ENCODE measurements at regions not wholly inside any gene's neighbourhood (a gene's known extent, or its start where the extent isn't known, plus 50 kb on each side); places are given as distances from the start of the nearest gene placed in this dataset.

DNA sequence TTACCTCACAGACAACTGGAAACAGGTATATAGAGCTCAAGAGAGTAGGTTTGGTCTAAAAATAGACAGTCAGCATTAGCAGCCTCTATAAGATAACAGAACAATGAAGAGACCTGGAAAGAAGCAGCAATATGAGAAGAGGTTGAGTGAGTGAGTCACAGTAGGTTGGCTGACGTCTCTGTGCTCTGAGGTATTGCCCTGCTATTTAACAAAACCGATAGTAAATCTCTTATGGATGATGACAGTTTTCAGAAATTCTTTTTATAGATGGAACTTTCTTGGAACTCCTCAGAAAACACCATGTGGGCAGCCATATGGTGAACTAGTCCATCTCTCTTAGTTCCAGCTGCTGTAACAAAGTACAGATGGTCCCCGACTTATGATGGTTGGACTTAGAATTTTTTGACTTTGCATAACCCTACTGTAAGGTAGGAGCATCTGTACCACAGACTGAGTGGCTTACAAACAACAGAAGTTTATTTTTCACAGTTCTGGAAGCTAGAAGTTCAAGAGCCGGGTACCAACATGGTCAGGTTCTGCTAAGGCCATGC lies 123.5 kb downstream of the MBD2 start:
- intact Hi-C loops (cut with DNase I): no loop called here
- DNase-seq: no peak
- no peak for ATAC-seq

DNA sequence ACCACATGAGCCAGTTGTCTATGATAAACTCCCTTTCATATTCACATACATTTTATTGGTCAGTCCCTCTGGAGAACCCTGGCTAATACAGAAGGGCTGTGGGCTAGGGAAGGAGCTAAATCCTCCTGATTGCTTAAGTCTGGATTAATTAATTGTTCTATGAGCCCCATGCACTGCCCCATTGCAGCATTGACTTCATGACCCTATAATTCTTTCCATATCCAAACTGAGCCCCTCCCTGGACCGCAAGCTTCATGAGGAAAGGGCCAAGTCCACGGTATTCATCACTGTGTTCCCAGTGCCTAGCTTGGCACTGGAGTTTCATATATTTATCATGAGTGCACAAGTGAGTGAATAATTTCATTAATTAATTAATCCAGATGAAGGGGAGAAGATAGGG lies 124.0 kb downstream of the MBD2 start:
- DNase-seq (no peak), ATAC-seq (no peak)
- intact Hi-C loops (cut with DNase I): no loop called here

DNA sequence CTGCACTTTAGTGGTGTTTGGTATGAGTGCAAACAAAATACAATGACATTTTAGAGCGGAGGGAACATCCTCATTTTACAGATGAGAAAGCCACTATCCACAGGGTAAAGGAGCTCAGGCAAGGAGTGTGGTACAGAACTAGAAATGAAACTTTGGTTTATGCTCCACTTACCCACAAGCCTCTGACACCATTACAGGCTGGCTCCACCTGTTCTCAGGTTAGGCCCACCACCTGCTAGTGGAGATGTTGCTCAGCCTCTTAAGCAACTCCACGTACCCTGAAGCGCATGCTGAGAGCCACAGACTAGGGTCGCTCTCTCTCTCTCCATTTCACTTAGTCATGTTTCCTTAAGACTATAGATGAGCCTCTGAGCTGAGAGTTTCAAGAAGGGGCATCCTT lies 130.0 kb downstream of the MBD2 start:
- no peak for ATAC-seq
- intact Hi-C loops (cut with DNase I): no loop called here
- DNase-seq: no peak

DNA sequence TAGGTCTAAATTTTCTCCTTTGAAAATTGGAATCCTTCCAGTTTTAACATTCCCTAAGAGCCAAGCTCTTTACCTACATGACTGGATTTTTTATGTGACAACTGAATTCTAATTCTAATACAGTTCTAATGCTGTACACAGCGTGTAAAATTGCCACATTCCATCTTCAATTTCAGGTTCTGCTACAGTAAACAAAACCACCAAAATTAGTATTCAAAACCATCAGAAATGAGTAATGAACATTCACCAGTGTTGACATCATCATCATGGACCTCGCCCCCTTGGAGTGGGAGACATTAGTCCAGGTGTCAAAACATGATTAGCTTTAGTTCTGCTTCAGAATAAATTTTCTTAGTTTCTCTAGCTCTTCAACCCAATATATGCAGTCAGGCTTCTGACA lies 133.6 kb downstream of the MBD2 start:
- DNase-seq (no peak), ATAC-seq (peak in 1 of 2 donors; percentile 49)
- intact Hi-C loops (cut with DNase I): no loop called here

DNA sequence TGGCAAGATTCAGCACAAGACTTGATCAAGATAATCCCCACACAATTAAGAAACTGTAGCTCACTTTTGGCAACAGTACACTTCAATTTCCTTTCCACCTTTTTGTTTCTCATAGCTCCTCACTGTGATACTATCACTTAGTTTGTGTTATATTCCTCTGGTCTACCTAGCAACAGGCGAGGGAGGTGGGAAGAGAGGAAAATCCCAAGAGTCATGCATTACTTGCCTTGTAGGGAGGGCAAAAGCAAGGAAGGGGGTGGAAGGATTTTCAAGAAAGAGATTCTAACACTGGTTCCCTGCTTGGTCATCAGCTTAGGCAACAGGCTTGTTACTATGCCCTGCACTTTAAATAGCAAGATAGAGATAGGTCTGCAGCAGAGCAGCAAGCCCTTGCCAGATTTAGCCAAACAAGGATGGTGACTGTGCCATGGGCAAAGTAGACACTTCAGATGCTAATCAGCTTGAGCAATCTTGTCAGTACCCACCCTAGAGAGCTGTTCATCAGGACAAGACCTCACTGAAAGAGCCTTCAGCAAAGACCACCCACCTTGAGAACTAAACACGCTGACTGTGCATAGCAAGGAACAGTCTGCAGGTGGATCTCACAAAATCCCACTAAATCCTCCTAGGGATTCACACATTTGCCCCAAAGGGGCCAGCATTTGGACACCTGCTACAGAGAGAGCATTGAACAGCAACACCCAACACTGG lies 134.6 kb downstream of the MBD2 start:
- peak in 1 of 2 donors; percentile 56 for ATAC-seq
- intact Hi-C loops (cut with DNase I): no loop called here
- DNase-seq: no peak

DNA sequence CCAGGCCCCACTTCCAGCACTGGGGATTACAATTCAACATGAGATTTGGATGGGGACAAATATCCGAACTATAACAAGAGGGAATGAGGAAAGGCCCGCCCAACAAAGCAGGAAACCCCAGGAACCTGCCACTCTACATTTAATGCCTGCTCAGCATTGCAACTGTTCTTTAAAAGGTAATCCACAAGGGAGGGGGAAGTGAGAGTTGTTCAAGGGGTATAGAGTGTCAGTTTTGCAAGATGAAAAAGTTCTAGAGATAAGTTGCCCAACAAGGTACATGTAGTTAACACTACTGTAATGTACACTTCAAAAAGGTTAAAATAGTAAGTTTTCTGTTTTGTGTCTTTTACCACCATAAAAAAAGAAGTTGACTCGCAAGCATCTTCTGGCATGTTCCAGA lies 137.6 kb downstream of the MBD2 start:
- intact Hi-C loops (cut with DNase I): no loop called here
- DNase-seq: no peak

DNA sequence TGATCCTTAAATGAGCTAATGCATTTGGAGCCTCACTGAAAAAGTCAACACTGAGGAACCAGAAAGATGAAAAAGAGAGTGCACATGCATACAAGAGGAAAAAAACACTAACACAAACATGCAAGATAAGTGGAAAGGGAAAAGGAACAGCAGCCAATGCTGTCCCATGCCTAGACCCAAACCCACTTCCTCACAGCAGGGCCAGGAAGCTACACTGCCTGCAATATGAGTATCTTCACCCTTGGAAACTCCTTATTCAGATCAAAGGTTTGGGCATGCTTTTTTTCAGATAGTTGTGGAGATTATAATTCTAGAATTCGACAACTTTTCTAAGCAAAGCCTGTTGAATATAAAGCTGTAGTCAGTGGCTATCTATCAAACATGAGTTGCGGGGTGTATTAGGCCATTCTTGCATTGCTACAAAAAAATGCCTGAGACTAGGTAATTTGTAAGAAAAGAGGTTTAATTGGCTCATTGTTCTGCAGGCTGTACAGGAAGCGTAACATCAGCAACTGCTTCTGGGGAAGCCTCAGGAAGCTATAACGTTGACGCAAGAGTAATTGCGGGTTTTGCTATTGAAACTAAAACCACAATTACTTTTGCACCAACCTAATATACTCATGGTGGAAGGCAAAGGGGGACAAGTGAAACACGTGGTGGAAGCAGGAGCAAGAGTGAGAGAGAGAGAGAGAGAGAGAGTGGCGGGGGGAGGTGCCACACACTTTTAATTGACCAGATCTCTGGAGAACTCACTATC lies 138.2 kb downstream of the MBD2 start:
- ATAC-seq (no peak), DNase-seq (no peak)
- intact Hi-C loops (cut with DNase I): no loop called here

More for the DNA sequence above, 137.6 kb downstream of the MBD2 start:
- no peak for ATAC-seq

DNA sequence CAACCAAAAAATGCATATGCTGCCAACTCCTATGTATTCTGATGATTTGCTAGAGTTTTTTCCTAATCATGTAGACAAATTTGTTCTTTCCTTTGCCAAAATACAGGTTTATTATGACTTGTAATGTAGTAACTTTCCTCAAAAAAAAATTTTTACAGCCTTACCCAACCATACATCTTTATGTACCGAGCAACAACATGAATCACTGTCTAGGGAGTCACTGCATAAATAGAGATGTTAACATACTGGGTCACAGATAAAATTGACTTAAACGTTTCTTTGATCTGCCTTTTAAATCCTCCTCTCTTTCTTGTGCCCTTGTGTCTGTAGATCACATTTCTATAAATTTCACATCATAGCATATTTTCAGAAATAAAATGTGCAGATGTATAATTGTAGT lies 143.6 kb downstream of the MBD2 start:
- ATAC-seq: no peak
- intact Hi-C loops (cut with DNase I): no loop called here

DNA sequence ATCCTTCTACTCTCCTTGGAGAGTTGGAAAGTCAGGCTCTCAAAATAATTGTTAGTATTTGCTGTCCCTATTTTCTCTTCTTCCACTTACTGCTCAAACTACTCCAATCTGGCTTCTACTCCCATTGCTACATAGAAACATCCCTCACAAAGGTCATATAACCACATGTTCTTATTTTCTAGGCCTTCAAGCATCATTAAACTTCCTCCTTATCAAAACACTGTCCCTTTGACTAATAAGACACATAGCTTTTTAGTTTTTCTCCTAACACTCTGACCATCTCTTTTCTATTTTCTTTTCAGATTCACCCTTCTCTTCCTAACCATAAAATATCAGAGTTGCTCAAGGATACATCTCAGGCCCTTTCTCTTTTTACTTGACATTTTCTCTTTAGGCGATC lies 148.3 kb downstream of the MBD2 start:
- DNase-seq (no peak), ATAC-seq (no peak)
- intact Hi-C loops (cut with DNase I): no loop called here

More for the DNA sequence above, 143.6 kb downstream of the MBD2 start:
- DNase-seq: no peak

DNA sequence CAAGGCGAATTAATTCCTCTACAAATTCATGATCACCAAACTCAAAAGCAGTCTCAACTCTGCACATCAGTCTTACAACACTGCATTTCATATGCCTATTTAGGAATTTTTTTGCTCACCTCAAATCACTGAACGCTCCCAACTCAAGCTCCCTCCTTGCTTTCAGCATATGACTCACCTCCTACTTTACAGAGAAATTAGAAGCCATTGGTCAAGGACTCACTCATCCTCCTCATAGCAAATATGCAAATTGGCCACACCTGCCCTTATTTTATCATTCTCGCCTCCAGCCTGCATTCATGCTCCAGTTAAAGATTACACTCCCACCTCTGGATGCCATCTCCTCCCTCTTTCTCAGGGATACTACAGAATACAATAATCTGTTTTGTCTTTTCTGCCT lies 148.8 kb downstream of the MBD2 start:
- DNase-seq (no peak), ATAC-seq (peak in 1 of 2 donors; percentile 35)
- intact Hi-C loops (cut with DNase I): no loop called here

DNA sequence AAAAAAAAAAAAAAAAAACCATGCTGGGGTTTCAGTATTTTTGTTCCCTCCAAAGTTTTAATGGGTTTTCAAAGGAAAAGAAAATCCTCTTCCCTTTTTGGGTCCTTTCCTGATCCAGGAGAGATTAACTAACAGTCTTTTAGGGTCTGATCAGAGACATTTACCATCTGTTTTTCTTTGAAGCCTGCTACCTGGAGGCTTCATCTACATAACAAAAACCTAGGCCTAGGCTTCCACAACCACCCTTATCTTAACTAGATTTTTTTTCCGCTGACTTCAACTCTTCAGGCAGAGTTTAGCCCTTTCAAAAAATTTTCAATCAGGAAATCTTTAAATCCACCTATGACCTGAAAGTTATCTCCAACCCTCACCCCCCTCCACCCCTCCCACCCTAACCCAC lies 154.7 kb downstream of the MBD2 start:
- ATAC-seq (no peak), DNase-seq (no peak)
- intact Hi-C loops (cut with DNase I): no loop called here

DNA sequence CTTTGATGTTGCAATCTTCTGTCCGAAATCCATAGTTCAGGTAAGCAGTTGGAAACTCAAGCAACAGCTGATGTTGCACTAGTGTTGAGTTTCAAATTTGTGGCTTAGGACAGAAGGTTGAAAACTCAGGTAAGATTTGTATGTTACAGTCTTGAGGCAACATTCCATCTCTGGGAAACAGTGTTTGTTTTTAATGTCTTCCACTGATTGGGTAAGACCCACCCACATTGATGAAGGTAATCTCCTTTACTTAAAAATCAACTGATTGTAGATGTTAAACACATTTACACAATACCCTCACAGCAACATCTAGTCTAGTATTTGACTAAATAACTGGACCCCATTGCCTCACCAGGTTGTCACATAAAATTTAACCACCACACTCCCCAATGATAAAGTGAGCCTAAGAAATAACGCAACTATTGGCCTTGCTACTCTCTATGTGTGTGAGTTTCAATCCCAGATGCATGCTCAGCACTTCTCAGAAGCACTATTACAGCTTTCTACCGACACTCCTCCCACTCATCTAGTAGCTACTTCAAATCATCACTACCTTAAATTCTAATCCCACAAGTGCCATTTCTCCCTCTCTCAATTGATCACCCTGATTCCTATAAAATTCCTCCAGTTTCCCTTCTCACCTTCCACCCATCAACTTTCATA lies 164.0 kb downstream of the MBD2 start:
- intact Hi-C loops (cut with DNase I): no loop called here
- ATAC-seq: no peak
- DNase-seq: no peak

DNA sequence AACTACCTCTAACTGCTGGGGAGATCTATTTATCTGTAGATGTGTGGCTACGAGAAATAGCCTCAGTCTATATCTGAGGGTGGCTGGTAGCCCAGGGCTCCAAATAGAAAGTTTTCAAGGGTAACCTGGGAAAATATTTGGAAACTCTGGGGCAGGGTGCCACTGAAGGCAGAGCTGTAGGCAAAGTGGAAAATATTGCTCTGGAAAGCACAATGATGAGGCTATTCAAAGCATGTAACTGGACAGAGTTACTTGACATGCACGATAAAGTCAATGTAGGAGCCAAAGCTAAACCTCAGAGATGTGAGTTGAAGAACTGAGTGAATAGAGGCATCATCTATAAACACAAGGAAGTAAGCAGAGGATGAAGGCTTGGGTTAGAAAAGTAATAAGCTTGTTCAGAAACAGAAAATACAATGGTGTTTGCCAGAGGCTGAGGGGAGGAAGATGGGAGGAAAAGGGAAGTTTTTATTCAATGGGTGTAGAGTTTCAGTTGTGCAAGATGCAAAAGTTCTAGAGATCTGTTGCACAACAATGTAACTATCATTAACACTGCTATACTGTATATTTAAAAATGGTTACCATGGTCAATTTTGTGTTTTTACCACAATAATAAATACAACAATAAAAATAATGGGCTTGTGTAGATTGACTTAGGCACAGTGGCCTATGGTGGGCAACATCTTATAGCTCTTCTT lies 171.6 kb downstream of the MBD2 start:
- no peak for ATAC-seq

DNA sequence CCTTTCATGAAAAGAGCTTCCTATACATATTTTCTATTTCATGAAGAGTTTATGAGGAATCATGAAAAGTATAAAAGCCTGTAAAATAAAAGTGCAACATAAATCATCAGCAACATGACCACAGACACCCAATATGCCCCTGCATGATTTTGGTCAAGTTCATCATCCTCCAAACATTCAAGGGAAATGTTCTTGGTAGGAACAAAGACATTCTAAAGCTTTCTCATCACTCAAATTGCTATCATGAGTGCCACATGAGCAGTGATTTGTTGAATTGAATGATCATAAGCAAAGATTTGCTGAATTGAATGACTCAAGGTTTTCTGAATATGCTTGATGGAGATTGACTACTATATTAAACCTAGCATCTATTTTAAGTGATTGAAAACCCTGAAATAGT lies 172.2 kb downstream of the MBD2 start:
- no peak for DNase-seq
- ATAC-seq: no peak
- intact Hi-C loops (cut with DNase I): no loop called here

More for the DNA sequence above, 171.6 kb downstream of the MBD2 start:
- intact Hi-C loops (cut with DNase I): no loop called here
- no peak for DNase-seq

DNA sequence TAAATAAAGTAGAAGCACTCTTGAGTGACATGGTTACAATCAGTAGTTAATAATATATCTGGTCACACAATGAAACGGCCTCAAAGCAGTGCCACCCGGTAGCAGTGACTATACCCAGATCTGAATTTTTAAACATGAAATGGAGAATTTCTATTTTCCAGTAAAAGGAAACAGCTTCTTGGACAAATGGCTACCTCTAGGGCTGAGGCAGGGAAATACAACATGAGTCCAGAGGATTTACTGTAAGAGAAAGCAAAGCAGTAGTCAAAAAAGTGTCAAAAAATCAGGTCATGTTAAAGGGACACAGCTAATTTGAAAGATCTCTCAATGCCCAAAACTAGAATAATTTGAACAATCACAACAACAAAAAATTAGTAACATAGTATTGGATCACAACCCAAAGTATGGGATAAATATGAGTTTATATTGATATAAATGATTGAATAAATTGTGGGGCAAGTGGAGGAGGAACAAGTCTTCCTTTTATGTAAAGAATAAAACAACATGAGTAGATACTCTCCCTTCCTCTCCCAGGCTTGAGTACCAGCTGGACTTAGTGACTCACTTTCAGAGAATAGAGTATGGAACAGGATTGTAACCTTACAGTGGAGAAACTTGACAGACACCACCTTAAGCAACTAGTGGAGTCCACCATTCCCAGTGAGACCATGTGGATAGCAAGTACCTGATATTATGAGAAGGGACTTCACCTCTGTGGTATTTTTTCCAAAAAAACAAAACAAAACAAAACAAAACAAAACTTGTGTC lies 180.8 kb downstream of the MBD2 start:
- intact Hi-C loops (cut with DNase I): no loop called here
- DNase-seq (no peak), ATAC-seq (no peak)

DNA sequence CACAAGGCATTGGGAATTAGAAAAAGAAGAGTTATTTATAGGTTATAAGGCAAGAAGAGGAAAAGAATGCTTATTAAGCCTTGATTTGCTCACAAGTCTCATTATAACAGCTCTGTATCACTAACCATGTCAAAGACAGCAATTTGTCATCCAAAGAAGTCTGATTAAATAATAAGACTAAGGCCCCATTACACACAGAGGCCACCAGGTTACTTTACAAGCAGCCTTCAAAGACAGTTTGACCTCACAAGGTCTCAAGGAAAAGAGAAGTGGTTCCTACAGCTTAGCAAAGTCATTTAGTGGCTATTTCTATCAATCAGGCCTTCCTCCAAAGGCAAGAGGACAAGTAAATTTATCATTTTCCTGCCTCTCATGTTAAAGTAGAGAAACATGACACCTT lies 188.5 kb downstream of the MBD2 start:
- DNase-seq (no peak), ATAC-seq (no peak)
- intact Hi-C loops (cut with DNase I): no loop called here

DNA sequence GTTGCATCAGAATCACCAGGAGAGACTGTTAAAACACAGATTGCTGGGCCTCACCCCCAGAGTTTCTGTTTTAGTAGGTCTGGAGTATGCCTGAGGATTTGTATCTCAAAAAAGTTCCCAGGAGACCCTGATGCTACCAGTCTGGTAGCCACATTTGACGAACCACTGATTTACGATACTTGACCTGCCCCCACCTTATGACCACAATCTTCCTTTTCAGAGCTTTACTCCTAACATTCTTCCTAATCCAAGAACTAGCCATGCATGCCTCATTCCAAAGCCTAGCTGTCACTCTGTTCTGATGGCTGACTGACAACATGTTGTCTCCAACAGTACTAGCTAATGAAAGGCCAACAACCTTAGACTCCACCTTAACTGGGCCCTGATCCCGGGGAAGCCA lies 191.4 kb downstream of the MBD2 start:
- DNase-seq (no peak), ATAC-seq (no peak)
- intact Hi-C loops (cut with DNase I): no loop called here

DNA sequence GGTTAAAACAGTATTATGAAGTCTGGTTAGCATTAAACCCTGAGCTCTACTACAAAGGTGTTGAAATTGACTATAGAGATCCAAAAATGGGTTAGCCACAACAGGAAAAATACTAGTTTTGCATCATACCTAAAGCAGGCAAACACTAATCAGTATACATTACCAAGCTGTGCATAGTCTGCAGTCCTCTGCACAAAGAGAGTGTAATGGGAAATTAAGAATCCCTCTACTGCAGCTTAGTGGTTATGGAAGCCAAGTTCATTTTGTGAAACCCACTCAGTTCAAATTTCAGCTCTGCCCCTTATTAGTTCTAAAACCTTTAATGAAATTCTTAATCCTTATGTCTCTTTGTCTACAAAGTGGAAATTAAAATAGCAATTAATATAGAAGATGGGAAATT lies 192.1 kb downstream of the MBD2 start:
- ATAC-seq (no peak), DNase-seq (no peak)
- intact Hi-C loops (cut with DNase I): no loop called here

DNA sequence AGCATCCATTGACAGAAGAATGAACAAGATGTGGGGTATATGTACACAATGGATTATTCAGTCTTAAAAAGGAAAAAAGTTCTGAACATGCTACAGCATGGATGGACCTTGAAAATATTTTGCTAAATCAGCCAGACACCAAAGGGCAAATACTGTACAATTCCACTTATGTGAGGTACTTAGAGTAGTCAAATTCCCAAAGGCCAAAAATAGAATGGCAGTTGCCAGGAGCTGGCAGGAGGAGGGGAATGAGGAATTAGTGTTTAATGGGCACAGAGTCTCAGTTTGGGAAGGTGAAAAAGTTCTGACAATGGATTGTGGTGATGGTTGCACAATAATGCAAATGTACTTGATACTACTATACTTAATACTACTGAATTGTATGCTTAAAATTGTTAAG lies 193.2 kb downstream of the MBD2 start:
- peak in 1 of 2 donors; percentile 44 for ATAC-seq
- intact Hi-C loops (cut with DNase I): no loop called here

More for the DNA sequence above, 193.2 kb downstream of the MBD2 start:
- DNase-seq: no peak

All from left cardiac atrium (tissue), 4 donors.